Lung (tissue), 11 donors: ENCODE measurements at regions not wholly inside any gene's neighbourhood (a gene's known extent, or its start where the extent isn't known, plus 50 kb on each side); places are given as distances from the start of the nearest gene placed in this dataset.

Experiments
- ATAC-seq: fragments of 200-7000 bp; cut with Tn5 transposase; one replicate; pipeline ENCODE4 v1.9.1; 2020; ENCODE audit warnings: moderate number of reproducible peaks; ENCODE audit not compliant: insufficient read depth, low FRiP score
- DNase-seq, 3 donors: peaks; one replicate each; pipeline ENCODE4 v3.0.0-alpha.2; 2013 to 2017
- H3K27ac ChIP-seq, 2 donors: one replicate each; pipeline ENCODE4 v1.5.1; 2013; ENCODE audit warnings: mild to moderate bottlenecking in 2 of 2, moderate library complexity in 2 of 2, control low read depth in 1 of 2, inconsistent platforms in 1 of 2, low read depth in 1 of 2, low read length in 1 of 2
- H3K27me3 ChIP-seq, 3 donors: one replicate each; pipeline ENCODE4 v1.5.1; 2013; ENCODE audit warnings: low read length in 2 of 3; ENCODE audit not compliant: control insufficient read depth in 3 of 3, insufficient read depth in 3 of 3
- H3K36me3 ChIP-seq, 4 donors: one replicate each; pipeline ENCODE4 v1.5.1; 2013; ENCODE audit warnings: low read length in 4 of 4, mild to moderate bottlenecking in 1 of 4, moderate library complexity in 1 of 4; ENCODE audit not compliant: control insufficient read depth in 4 of 4, insufficient read depth in 4 of 4
- H3K4me1 ChIP-seq, 5 donors: one replicate each; pipeline ENCODE4 v1.5.1; 2013; ENCODE audit warnings: low read length in 5 of 5, mild to moderate bottlenecking in 2 of 5, moderate library complexity in 1 of 5; ENCODE audit not compliant: control insufficient read depth in 5 of 5, insufficient read depth in 5 of 5
- H3K4me3 ChIP-seq: one replicate; pipeline ENCODE4 v1.5.1; 2013; ENCODE audit warnings: mild to moderate bottlenecking, control low read depth, moderate library complexity
- H3K9ac ChIP-seq, 2 donors: one replicate each; pipeline ENCODE4 v1.5.1; 2013; ENCODE audit warnings: low read length in 2 of 2, control low read depth in 1 of 2; ENCODE audit not compliant: insufficient read depth in 1 of 2
- H3K9me3 ChIP-seq, 4 donors: one replicate each; pipeline ENCODE4 v1.5.1; 2013; ENCODE audit warnings: low read length in 3 of 4, mild to moderate bottlenecking in 1 of 4, moderate library complexity in 1 of 4; ENCODE audit not compliant: control insufficient read depth in 4 of 4, insufficient read depth in 3 of 4
- WGBS, 2 donors: extraction: QIAGEN DNeasy Blood & Tissue Kit; methylation state at CpG; one replicate each; pipeline ENCODE4 v1.1.7; 2013; 5-methylcytosine and 5-hydroxymethylcytosine counted together
- TF ChIP-seq, protein P1 (sequence below): IDR thresholded peaks from 2 replicates; pipeline ENCODE4 v1.5.1; 2012; ENCODE audit warnings: mild to moderate bottlenecking; ENCODE audit errors: control extremely low read depth, extremely low read depth
- donor health status: control.
- donor health status: control.
- donor health status: Bipolar disorder and iron deficiency.
- donor health status: healthy.
- donor health status: DM: yes; HTN: yes; CAD: no.

DNA sequence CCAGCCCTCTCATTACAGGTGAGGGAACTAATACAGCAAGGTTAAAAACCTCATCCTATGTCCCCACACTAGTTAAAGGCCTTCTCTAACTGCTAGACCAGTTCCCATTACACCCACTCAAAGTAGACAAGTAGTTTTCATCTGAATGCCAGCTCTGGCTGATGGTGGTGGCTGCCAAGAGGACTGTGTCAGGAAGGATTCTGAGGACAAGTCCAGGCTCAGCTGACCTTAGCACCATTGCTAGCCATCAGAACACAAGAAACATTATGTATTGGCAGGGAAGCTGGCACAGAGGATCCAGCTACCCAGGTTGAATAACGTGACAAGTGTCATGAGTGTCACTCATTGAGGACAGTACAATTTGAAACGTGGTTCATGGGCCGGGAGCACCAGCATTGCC lies 163.4 kb downstream of the HSD17B3 start:
- Histone ChIP-seq H3K27me3 (no peaks in the 10 kb centered on the region), H3K27ac (no peak overlapping the region), H3K4me1 (peaks cover 0 to 71% (median 21%) of the 10 kb centered on the region in 5 donors), H3K9ac (no peak overlapping the region), H3K9me3 (no peaks in the 10 kb centered on the region), H3K4me3 (no peak overlapping the region), H3K36me3 (no peaks in the 10 kb centered on the region)
- TF ChIP-seq, protein P1, sequence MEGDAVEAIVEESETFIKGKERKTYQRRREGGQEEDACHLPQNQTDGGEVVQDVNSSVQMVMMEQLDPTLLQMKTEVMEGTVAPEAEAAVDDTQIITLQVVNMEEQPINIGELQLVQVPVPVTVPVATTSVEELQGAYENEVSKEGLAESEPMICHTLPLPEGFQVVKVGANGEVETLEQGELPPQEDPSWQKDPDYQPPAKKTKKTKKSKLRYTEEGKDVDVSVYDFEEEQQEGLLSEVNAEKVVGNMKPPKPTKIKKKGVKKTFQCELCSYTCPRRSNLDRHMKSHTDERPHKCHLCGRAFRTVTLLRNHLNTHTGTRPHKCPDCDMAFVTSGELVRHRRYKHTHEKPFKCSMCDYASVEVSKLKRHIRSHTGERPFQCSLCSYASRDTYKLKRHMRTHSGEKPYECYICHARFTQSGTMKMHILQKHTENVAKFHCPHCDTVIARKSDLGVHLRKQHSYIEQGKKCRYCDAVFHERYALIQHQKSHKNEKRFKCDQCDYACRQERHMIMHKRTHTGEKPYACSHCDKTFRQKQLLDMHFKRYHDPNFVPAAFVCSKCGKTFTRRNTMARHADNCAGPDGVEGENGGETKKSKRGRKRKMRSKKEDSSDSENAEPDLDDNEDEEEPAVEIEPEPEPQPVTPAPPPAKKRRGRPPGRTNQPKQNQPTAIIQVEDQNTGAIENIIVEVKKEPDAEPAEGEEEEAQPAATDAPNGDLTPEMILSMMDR, result no peak
- DNase-seq, result no peak
- ATAC-seq, result no peak
- 90 to 93% methylated on average over 3 of the region's 3 CpGs for WGBS, 2 donors

DNA sequence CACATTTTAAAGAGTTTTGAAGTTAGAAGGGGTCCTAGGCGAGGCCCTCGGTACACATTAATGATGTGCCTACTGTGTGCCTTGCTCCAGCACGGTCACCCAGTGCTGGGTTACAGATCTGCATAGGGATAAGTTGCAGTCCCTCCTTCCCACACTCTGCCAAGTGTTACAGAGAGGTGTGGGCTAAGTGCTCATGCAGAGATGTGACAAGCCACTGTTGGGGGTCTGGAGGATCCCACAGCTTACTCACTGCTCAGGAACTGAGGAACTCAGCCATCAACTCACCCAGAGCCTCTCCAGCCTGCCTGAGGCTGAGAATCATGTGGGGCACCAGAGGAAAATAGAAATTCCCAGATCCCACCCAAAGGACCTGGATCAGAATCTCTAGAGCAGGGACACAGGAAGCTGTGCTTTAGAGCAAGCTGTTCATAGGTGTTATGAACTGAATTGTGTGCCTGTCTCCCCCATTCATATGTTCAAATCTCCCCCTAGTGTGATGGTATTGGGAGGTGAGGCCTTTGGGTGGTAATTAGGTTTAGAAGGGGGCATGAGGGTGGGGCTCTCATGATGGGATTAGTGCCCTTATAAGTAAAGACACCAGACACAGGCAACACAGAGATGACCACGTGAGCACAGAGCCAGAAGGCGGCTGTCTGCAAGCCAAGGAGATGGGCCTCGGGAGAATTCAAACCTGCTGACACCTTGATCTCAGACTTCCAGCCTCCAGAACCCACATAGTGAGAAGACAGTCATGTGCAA lies 164.1 kb downstream of the HSD17B3 start:
- Histone ChIP-seq H3K27ac (peak overlapping the region in 1 of 2 donors; percentile 63), H3K4me3 (no peak overlapping the region), H3K36me3 (no peaks in the 10 kb centered on the region), H3K9ac (peak overlapping the region; percentile 13 to 96), H3K4me1 (peaks cover 0 to 78% (median 21%) of the 10 kb centered on the region in 5 donors), H3K27me3 (no peaks in the 10 kb centered on the region), H3K9me3 (no peaks in the 10 kb centered on the region)
- ATAC-seq, result no peak
- 74 to 76% methylated on average over 6 of the region's 6 CpGs for WGBS, 2 donors
- DNase-seq, result no peak
- TF ChIP-seq, protein P1, result no peak

DNA sequence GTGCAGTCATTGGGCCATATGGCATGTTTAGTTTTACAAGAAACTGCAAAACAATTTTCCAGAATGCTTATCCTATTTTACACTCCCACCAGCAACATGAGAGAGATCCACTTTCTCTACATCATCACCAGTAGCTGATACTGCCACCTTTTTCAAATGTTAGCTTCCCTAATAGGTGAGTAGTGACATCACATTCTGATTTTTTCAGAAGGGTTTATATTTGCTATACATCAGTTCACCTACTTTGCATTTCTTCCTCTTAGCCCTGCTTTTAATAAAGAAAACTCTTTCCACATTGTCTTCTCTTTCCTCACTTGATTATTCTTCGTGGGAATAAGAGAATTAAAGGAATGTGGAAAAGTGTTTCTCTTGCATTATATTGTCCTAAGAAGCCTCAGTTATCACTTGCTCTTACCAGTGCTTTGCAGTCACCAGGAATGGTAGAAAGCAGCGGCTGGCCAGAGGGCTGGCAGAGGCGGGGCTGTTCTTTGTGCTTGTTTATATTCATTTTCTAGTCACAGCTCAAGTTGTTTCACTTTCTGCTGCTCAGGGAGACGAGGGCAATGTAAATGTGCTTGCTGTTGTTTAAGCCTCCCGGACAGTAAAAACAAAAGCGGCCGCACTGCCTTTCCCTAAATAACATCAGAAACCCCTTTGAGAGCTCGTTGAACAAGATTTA lies 164.8 kb downstream of the HSD17B3 start:
- 17 to 36% methylated on average over 8 of the region's 8 CpGs for WGBS, 2 donors

More for the DNA sequence above, 164.8 kb downstream of the HSD17B3 start:
- DNase-seq, result peak; percentile 89 to 95 (median 94)
- peaks cover 0 to 82% (median 27%) of the 10 kb centered on the region in 5 donors for H3K4me1 ChIP-seq
- peak; percentile 37 for ATAC-seq
- H3K9me3 ChIP-seq, result no peaks in the 10 kb centered on the region
- H3K27me3 ChIP-seq, result no peaks in the 10 kb centered on the region
- peak overlapping the region; percentile 13 to 96 for H3K9ac ChIP-seq
- no peak overlapping the region for H3K4me3 ChIP-seq
- H3K27ac ChIP-seq, result peak overlapping the region in 1 of 2 donors; percentile 63
- H3K36me3 ChIP-seq, result no peaks in the 10 kb centered on the region
- TF ChIP-seq, protein P1, result no peak
